Smooth muscle cell (in vitro differentiated cells): ENCODE measurements at regions not wholly inside any gene's neighbourhood (a gene's known extent, or its start where the extent isn't known, plus 50 kb on each side); places are given as distances from the start of the nearest gene placed in this dataset.

ENCODE experiments used
- DNase-seq: peaks from one replicate; lab custom pipeline; 2025; ENCODE audit not compliant: unreplicated experiment; lab: John Stamatoyannopoulos, UW
- H2AFZ ChIP-seq: fragments of 200-600 bp; sonication (generic); 2 replicates; pipeline ENCODE4 v1.6.0; 2016; ENCODE audit warnings: antibody characterized with exemption, low read depth, mild to moderate bottlenecking
- H3F3A ChIP-seq: fragments of 200-600 bp; sonication (generic); 2 replicates; pipeline ENCODE4 v1.6.0; 2017; ENCODE audit warnings: antibody characterized with exemption, low read depth
- H3K27ac ChIP-seq: fragments of 200-600 bp; sonication (generic); 2 replicates; pipeline ENCODE4 v1.5.1; 2016; ENCODE audit warnings: low read depth, mild to moderate bottlenecking
- H3K27me3 ChIP-seq: fragments of 200-600 bp; sonication (generic); 2 replicates; pipeline ENCODE4 v1.6.1; 2016; ENCODE audit warnings: low read depth, mild to moderate bottlenecking
- H3K36me3 ChIP-seq: fragments of 200-600 bp; sonication (generic); 2 replicates; pipeline ENCODE4 v1.5.1; 2016; ENCODE audit warnings: low read depth
- H3K4me1 ChIP-seq: fragments of 200-600 bp; sonication (generic); 2 replicates; pipeline ENCODE4 v1.5.1; 2016; ENCODE audit warnings: low read depth
- H3K4me2 ChIP-seq: fragments of 200-600 bp; sonication (generic); 2 replicates; pipeline ENCODE4 v1.6.0; 2016; ENCODE audit warnings: mild to moderate bottlenecking
- H3K4me3 ChIP-seq: fragments of 200-600 bp; sonication (generic); 2 replicates; pipeline ENCODE4 v1.5.1; 2016; ENCODE audit warnings: mild to moderate bottlenecking
- H3K79me2 ChIP-seq: fragments of 200-600 bp; sonication (generic); 2 replicates; pipeline ENCODE4 v1.6.0; 2016; ENCODE audit warnings: low read depth, mild to moderate bottlenecking
- H3K9ac ChIP-seq: fragments of 200-600 bp; sonication (generic); 2 replicates; pipeline ENCODE4 v1.6.0; 2016; ENCODE audit warnings: low read depth
- H3K9me3 ChIP-seq: fragments of 200-600 bp; sonication (generic); replicated peaks from 2 replicates; pipeline ENCODE4 v1.5.1; 2016; ENCODE audit warnings: low read depth
- H4K20me1 ChIP-seq: fragments of 200-600 bp; sonication (generic); 2 replicates; pipeline ENCODE4 v1.6.0; 2016; ENCODE audit warnings: low read depth
- CTCF ChIP-seq: fragments of 200-600 bp; sonication (generic); IDR thresholded peaks from 2 replicates; pipeline ENCODE4 v1.5.1; 2017; ENCODE audit warnings: borderline replicate concordance, mild to moderate bottlenecking, antibody characterized with exemption; ENCODE audit not compliant: insufficient read depth, poor library complexity, severe bottlenecking
- WGBS: methylation state at CpG from one replicate; pipeline ENCODE4 v1.1.7; 2016; ENCODE audit warnings: low lambda C conversion rate; 5-methylcytosine and 5-hydroxymethylcytosine counted together

DNA sequence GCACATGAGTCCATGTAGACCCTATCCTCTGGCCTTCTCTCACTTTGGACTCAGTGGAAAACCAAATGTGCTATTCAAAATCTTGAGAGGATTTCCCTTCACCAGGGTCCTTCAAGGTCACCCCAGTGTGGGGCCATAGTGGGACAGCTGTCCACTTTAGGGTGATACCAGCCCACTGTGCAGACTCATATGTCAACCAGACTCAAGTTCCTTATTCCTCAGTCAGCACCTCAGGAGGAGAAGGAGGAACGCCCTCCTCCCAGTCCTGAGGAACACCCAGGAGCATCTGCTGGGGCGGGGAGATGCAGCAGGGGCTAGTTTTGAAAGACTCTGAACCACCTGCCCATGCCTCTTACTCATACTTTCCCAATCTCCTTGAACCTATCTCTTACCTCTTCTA lies 340.9 kb downstream of the MATN1 start:
- Histone ChIP-seq H3K4me1 (peaks cover 17% of the 10 kb centered on the region), H4K20me1 (no peaks in the 10 kb centered on the region), H3K4me2 (no peak overlapping the region), H2AFZ (no peak overlapping the region), H3F3A (no peaks in the 10 kb centered on the region), H3K4me3 (no peak overlapping the region), H3K36me3 (no peaks in the 10 kb centered on the region), H3K27me3 (no peaks in the 10 kb centered on the region), H3K27ac (no peak overlapping the region), H3K9ac (no peak overlapping the region), H3K9me3 (no peaks in the 10 kb centered on the region), H3K79me2 (no peaks in the 10 kb centered on the region)
- WGBS, result 93% methylated on average over 2 of the region's 2 CpGs
- DNase-seq, result no peak
- TF ChIP-seq CTCF, result no peak

GRCh38 chr1:30381671-30382365 lies 341.6 kb downstream of the MATN1 start:
- no peak overlapping the region for H3K4me3 ChIP-seq
- TF ChIP-seq CTCF, result no peak
- no peak overlapping the region for H2AFZ ChIP-seq
- DNase-seq, result no peak
- H3K9me3 ChIP-seq, result no peaks in the 10 kb centered on the region
- no peaks in the 10 kb centered on the region for H3F3A ChIP-seq
- no peaks in the 10 kb centered on the region for H3K79me2 ChIP-seq
- no peaks in the 10 kb centered on the region for H3K36me3 ChIP-seq
- no peaks in the 10 kb centered on the region for H3K27me3 ChIP-seq
- H3K27ac ChIP-seq, result no peak overlapping the region
- no peaks in the 10 kb centered on the region for H4K20me1 ChIP-seq
- H3K4me2 ChIP-seq, result no peak overlapping the region
- H3K9ac ChIP-seq, result no peak overlapping the region
- WGBS, result 89% methylated on average over 7 of the region's 7 CpGs
- H3K4me1 ChIP-seq, result peaks cover 17% of the 10 kb centered on the region

DNA sequence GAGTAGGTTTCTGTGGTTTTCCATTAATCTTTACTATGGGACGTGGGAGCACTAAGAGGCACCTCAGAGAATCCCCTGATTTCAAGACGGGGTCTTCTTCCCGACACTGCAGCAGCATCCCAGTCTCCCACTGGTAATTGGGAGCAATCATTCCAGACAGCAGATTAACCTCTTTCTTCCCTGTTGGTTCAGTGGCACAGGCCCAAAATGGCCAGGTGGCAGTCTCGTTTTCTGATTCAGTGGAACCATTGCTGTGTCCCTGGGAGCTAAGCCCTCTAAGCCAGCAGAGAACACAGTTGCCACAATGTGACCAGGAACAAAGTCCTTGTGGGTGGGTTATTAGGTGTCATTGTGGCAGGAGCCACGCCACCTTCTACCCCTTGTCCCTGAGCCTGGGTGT lies 342.1 kb downstream of the MATN1 start:
- TF ChIP-seq CTCF, result no peak
- no peak for DNase-seq
- H3K9ac ChIP-seq, result no peak overlapping the region
- peaks cover 17% of the 10 kb centered on the region for H3K4me1 ChIP-seq
- no peaks in the 10 kb centered on the region for H4K20me1 ChIP-seq
- no peaks in the 10 kb centered on the region for H3K79me2 ChIP-seq
- H3K36me3 ChIP-seq, result no peaks in the 10 kb centered on the region
- H2AFZ ChIP-seq, result no peak overlapping the region
- no peak overlapping the region for H3K4me3 ChIP-seq
- no peaks in the 10 kb centered on the region for H3K27me3 ChIP-seq
- H3K27ac ChIP-seq, result no peak overlapping the region
- H3K4me2 ChIP-seq, result no peak overlapping the region
- H3F3A ChIP-seq, result no peaks in the 10 kb centered on the region
- no peaks in the 10 kb centered on the region for H3K9me3 ChIP-seq
- 76% methylated on average over 5 of the region's 5 CpGs for WGBS

DNA sequence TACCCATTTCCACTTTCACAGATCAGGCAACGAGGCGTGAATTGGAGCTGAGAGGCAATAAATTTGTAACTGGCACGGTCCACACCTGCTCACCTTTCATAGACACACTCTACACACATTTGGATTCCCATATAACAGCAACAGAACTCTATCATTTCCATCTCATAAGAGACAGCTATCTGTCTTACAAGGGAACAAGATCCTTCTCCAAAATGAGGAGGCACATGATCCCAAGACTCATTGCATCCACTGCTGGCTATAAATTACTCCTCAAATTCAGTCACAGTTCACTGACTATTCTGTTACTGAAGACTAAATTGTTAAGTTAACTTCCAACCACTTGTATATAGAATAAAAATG lies 342.8 kb downstream of the MATN1 start:
- no peak overlapping the region for H3K4me2 ChIP-seq
- no peaks in the 10 kb centered on the region for H3F3A ChIP-seq
- DNase-seq, result no peak
- no peaks in the 10 kb centered on the region for H4K20me1 ChIP-seq
- no peaks in the 10 kb centered on the region for H3K27me3 ChIP-seq
- WGBS, result 7% methylated on average over 3 of the region's 3 CpGs
- H3K9me3 ChIP-seq, result no peaks in the 10 kb centered on the region
- no peaks in the 10 kb centered on the region for H3K79me2 ChIP-seq
- peaks cover 17% of the 10 kb centered on the region for H3K4me1 ChIP-seq
- H2AFZ ChIP-seq, result no peak overlapping the region
- no peaks in the 10 kb centered on the region for H3K36me3 ChIP-seq
- TF ChIP-seq CTCF, result no peak
- H3K4me3 ChIP-seq, result no peak overlapping the region
- no peak overlapping the region for H3K27ac ChIP-seq
- H3K9ac ChIP-seq, result no peak overlapping the region
